ENCODE measurements at regions not wholly inside any gene's neighbourhood (a gene's known extent, or its start where the extent isn't known, plus 50 kb on each side); places are given as distances from the start of the nearest gene placed in this dataset.
"Not testable (repeated sequence)": the region's sequence is repeated elsewhere in the genome, so short reads cannot be mapped to it uniquely, and the experiment has no call there.

- H3K9me3 ChIP-seq = no peaks in the 10 kb centered on the region
- DNase-seq (no peak), ATAC-seq (no peak)
- no peak for TF ChIP-seq CTCF (IDR thresholded peaks at IDR 0.05)
- TF ChIP-seq POLR2A (IDR thresholded peaks at IDR 0.05) = no peak
- H3K4me3 ChIP-seq = no peak overlapping the region
- H3K4me1 ChIP-seq = no peaks in the 10 kb centered on the region
- no peaks in the 10 kb centered on the region for H3K36me3 ChIP-seq
- WGBS (ENCODE audit: insufficient coverage, low coverage, low lambda C conversion rate, missing lambda C conversion rate) = 68% methylated on average over 3 of the region's 3 CpGs
- intact Hi-C loops (cut with DNase I) = no loop called here
- H3K27me3 ChIP-seq = no peaks in the 10 kb centered on the region
- H3K27ac ChIP-seq = no peak overlapping the region
These were observed 246.1 kb upstream of the ADGRL4 start for GRCh38 chr1:79252598-79252997.

GRCh38 chr1:79239840-79240239 lies 233.3 kb upstream of the ADGRL4 start:
- intact Hi-C loops (cut with DNase I) = no loop called here
- DNase-seq (no peak), ATAC-seq (no peak)
- Histone ChIP-seq H3K27me3 (peaks cover 0 to 4% of the 10 kb centered on the region in 2 donors), H3K4me3 (no peak overlapping the region), H3K36me3 (no peaks in the 10 kb centered on the region), H3K9me3 (no peaks in the 10 kb centered on the region), H3K4me1 (no peaks in the 10 kb centered on the region), H3K27ac (no peak overlapping the region)
- 65% methylated on average over 2 of the region's 5 CpGs for WGBS (ENCODE audit: insufficient coverage, low coverage, low lambda C conversion rate, missing lambda C conversion rate)
- TF ChIP-seq POLR2A (IDR thresholded peaks at IDR 0.05) (no peak), CTCF (IDR thresholded peaks at IDR 0.05) (no peak)

- H3K27ac ChIP-seq = no peak overlapping the region
- no peaks in the 10 kb centered on the region for H3K9me3 ChIP-seq
- no peaks in the 10 kb centered on the region for H3K36me3 ChIP-seq
- DNase-seq (no peak), ATAC-seq (no peak)
- H3K4me1 ChIP-seq = no peaks in the 10 kb centered on the region
- H3K27me3 ChIP-seq = peaks cover 0 to 4% of the 10 kb centered on the region in 2 donors
- H3K4me3 ChIP-seq = no peak overlapping the region
- 11% methylated on average over 4 of the region's 4 CpGs for WGBS (ENCODE audit: insufficient coverage, low coverage, low lambda C conversion rate, missing lambda C conversion rate)
- intact Hi-C loops (cut with DNase I) = no loop called here
- TF ChIP-seq POLR2A (IDR thresholded peaks at IDR 0.05) (no peak), CTCF (IDR thresholded peaks at IDR 0.05) (no peak)
These were observed 228.9 kb upstream of the ADGRL4 start for GRCh38 chr1:79235301-79236002.

- ATAC-seq (no peak), DNase-seq (no peak)
- Histone ChIP-seq H3K36me3 (no peaks in the 10 kb centered on the region), H3K27me3 (peaks cover 0 to 4% of the 10 kb centered on the region in 2 donors), H3K4me1 (no peaks in the 10 kb centered on the region), H3K9me3 (no peaks in the 10 kb centered on the region), H3K27ac (no peak overlapping the region), H3K4me3 (no peak overlapping the region)
- intact Hi-C loops (cut with DNase I) = no loop called here
- TF ChIP-seq POLR2A (IDR thresholded peaks at IDR 0.05) = no peak
- TF ChIP-seq CTCF (IDR thresholded peaks at IDR 0.05) = no peak
These were observed 226.3 kb upstream of the ADGRL4 start for GRCh38 chr1:79232818-79233217.

- DNase-seq; intact Hi-C loops (cut with DNase I); H3K27ac ChIP-seq; H3K27me3 ChIP-seq; H3K9me3 ChIP-seq; H3K4me1 ChIP-seq; H3K36me3 ChIP-seq; H3K4me3 ChIP-seq; ATAC-seq: not testable (repeated sequence)
- WGBS (ENCODE audit: insufficient coverage, low coverage, low lambda C conversion rate, missing lambda C conversion rate) = 56% methylated on average over 4 of the region's 4 CpGs
These were observed 224.2 kb upstream of the ADGRL4 start for GRCh38 chr1:79230751-79231150.

All from right lobe of liver (tissue), 6 donors.